HFF-Myc (cell line): ENCODE measurements at regions not wholly inside any gene's neighbourhood (a gene's known extent, or its start where the extent isn't known, plus 50 kb on each side); places are given as distances from the start of the nearest gene placed in this dataset.

Experiments used
- DNase-seq: peaks from one replicate; pipeline ENCODE4 v3.0.0-alpha.2; 2011; ENCODE audit warnings: low read depth; ENCODE audit errors: extremely low read depth
- H3K4me3 ChIP-seq: replicated peaks from 2 replicates; pipeline ENCODE4 v1.5.1; 2011; ENCODE audit warnings: low read depth, mild to moderate bottlenecking, control low read depth, low read length
- TF ChIP-seq, protein P1 (sequence below): IDR thresholded peaks from 2 replicates; pipeline ENCODE4 v1.5.1; 2012; ENCODE audit warnings: mild to moderate bottlenecking, low read depth, low read length, control low read depth; ENCODE audit errors: missing control alignments

DNA sequence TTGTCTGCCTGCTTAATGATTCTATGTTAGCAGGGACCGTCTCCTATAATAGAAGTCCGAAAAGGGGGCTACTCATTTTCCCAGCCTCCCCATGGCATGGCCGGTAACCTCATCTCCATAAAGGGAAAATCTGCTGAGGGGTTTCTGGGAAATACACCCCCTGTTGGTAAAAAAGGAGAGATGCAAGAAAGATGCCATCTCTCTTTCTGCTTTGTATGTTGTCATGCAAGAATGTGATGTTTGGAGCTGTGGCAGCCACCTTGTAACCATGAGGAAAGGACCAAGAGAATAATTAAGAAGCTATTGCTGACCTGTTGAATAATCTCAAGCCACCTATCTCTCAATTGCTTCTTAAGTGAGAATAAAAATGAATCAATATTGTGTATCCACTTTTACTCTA lies 94.8 kb upstream of the XYLT1 start:
- TF ChIP-seq, protein P1, sequence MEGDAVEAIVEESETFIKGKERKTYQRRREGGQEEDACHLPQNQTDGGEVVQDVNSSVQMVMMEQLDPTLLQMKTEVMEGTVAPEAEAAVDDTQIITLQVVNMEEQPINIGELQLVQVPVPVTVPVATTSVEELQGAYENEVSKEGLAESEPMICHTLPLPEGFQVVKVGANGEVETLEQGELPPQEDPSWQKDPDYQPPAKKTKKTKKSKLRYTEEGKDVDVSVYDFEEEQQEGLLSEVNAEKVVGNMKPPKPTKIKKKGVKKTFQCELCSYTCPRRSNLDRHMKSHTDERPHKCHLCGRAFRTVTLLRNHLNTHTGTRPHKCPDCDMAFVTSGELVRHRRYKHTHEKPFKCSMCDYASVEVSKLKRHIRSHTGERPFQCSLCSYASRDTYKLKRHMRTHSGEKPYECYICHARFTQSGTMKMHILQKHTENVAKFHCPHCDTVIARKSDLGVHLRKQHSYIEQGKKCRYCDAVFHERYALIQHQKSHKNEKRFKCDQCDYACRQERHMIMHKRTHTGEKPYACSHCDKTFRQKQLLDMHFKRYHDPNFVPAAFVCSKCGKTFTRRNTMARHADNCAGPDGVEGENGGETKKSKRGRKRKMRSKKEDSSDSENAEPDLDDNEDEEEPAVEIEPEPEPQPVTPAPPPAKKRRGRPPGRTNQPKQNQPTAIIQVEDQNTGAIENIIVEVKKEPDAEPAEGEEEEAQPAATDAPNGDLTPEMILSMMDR = peak; percentile 21
- H3K4me3 ChIP-seq = no peak overlapping the region
- no peak for DNase-seq

DNA sequence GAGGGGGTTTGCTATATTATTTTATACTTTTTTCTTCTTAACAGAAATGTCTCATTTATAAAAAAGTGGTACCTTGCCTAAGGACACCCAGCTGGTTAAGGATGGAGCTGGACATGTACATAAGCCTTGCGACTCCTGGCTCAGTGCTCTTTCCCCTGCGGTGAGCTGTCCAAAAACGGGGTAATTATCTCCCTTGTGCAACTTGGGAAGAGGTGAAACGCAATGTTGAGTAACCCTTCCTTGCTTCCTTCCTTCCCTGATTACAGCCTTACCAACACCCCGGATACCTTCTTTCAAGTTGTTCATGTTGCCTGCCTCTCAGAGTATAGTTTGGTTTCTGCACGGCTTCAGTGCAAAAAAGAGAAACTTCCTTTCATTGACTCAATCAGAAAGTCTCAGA lies 94.1 kb upstream of the XYLT1 start:
- no peak for DNase-seq
- TF ChIP-seq, protein P1 = no peak

DNA sequence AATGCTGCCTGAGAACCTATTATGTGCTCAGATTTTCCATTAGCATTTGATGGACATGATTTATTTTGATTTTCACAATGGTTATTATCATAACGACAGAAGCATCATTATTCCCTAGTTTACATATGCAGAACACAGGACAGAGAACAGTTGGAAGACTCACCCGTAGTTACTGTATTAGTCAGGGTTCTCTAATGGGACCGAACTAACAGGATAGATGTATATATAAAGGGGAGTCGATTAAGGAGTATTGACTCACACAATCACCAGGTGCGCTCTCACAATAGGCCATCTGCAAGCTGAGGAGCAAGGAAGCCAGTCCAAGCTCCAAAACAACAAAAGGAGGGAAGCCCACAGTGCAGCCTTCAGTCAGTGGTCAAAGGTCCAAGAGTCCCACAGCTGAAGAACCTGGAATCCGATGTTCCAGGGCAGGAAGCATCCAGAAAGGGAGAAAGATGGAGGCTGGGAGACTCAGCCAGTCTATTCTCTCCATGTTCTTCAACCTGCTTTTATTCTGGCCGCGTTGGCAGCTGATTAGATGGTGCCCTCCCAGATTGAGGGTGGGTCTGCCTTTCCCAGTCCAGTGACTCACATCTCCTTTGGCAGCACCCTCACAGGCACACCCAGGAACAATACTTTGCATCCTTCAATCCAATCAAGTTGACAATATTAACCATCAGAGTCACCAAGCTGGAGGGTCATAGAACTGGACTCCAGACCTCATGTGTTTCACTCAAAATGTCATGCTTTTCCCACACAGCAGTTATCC lies 92.7 kb upstream of the XYLT1 start:
- DNase-seq = no peak
- no peak overlapping the region for H3K4me3 ChIP-seq
- TF ChIP-seq, protein P1 = no peak

More for the DNA sequence above, 94.1 kb upstream of the XYLT1 start:
- no peak overlapping the region for H3K4me3 ChIP-seq

DNA sequence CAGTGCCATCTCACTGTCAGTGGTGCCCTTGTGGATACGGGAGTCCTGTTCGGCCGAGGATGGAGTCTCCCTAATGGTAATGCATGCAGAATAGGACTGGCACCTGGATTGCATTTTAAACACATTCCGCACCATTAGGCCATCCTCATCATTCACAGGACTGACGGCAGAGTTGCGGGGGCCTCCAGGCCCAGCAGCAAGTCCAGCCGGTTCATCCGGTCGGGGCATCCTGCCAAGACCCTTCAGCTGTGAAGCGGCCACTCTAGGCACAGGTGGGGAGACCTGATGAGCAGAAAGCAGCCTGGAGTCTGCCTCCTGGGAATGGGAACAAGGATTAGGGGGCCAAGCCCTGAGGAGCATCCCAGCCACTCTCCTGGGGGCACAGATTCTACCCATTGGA lies 90.3 kb upstream of the XYLT1 start:
- TF ChIP-seq, protein P1 = no peak
- H3K4me3 ChIP-seq = no peak overlapping the region
- no peak for DNase-seq

DNA sequence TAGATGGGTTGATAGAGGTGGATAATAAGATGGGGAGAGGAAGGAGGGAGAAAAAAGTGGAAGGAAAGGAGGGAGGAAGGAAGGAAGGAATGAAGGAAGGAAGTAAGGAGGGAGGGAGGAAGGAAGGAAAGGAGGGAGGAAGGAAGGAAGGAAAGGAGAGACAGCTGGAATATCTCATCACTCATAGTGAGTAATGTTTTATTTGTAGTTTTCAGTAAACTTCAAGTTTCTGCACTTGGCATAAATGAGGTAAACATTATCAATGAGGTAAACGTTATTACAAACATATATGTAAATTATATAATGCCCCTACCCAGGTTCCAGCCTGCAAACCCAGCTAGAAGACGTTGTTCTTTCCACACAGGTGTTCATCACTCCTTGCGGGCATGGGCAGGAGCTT lies 89.8 kb upstream of the XYLT1 start:
- H3K4me3 ChIP-seq = no peak overlapping the region
- TF ChIP-seq, protein P1 = no peak

DNA sequence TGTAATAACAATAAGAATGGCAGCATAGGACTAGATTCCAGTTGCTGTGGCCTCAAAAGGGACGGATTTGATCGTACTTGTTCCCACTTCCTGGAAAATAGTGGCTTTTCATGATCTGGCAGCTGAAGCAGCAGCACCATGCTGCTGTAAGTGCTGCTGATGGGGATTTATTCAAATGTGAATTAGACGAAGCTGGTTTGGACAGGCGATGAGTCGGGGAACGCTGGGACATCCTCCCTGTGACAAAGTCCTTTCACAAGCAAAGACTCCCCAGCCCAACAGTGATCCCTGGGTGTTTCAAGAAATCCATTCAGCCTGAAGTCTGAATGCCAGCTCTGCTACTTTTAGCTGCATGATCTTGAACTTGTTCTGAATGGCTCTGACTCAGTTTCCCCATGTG lies 88.6 kb upstream of the XYLT1 start:
- TF ChIP-seq, protein P1 = no peak
- H3K4me3 ChIP-seq = no peak overlapping the region
- DNase-seq = no peak

More for the DNA sequence above, 89.8 kb upstream of the XYLT1 start:
- no peak for DNase-seq

DNA sequence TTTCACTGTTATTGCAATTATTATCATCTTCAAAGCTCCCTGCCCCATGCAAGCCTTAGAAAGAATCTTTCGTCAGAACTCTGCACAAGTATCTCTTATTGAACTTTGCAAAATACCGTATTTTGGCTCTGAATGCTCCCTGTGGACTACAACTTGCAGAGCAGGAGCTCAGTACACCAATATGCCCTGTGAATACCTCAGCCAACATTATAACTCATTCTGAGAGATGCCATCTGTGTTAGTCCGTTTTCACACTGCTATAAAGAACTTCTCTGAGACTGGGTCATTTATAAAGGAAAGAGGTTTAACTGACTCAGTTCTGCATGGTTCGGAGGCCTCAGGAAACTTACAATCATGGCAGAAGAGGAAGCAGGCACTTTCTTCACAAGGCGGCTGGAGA lies 87.2 kb upstream of the XYLT1 start:
- TF ChIP-seq, protein P1 = no peak
- DNase-seq = no peak
- H3K4me3 ChIP-seq = no peak overlapping the region
